ENCODE measurements at regions not wholly inside any gene's neighbourhood (a gene's known extent, or its start where the extent isn't known, plus 50 kb on each side); places are given as distances from the start of the nearest gene placed in this dataset.
"Not testable (repeated sequence)": the region's sequence is repeated elsewhere in the genome, so short reads cannot be mapped to it uniquely, and the experiment has no call there.

- no peak for DNase-seq
These were observed 253.9 kb upstream of the RGMB start for GRCh38 chr5:98519571-98519970.

- DNase-seq, result no peak
These were observed 251.6 kb upstream of the RGMB start for GRCh38 chr5:98521821-98522220.

DNA sequence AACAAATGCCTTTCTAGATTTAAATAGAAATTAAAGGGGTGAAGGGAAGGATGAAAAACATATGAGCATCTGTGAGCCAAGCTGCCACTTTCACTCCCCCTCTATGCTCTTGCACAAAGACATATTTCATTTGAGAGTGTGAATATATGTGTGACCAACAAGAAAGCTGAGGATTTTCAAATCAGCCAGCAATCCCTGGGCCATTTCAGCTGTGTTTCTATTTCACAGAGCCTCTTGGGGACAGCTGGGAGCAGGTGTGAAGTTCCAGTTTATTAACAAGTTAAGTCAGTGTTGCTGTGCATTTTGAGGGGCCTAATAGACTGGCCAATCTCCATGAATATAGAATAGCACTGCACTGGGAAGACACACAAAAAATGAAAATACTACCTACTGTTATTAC, 248.7 kb upstream of the RGMB start:
- DNase-seq, result no peak

GRCh38 chr5:98527846-98528245, 245.6 kb upstream of the RGMB start:
- no peak for DNase-seq

GRCh38 chr5:98529321-98529720, 244.1 kb upstream of the RGMB start:
- no peak for DNase-seq

DNA sequence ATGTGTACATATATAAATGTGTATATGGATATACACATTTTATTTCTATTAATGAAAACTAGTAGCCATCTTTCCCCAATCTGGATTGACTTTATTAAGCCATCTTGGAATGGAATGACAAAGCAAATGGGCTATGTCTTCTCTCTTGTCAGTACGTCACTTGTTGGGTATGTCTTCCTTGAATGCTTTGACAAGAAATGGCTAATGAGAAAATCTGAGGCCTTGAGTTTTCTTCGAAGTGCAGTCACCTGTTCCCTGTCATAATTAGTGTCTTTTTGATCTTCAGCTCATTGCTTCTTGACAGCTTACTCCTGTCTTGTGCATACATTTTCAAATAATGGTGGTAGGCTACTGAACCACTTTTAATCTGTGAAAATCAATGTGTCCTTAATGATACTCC, 243.2 kb upstream of the RGMB start:
- DNase-seq, result no peak

DNA sequence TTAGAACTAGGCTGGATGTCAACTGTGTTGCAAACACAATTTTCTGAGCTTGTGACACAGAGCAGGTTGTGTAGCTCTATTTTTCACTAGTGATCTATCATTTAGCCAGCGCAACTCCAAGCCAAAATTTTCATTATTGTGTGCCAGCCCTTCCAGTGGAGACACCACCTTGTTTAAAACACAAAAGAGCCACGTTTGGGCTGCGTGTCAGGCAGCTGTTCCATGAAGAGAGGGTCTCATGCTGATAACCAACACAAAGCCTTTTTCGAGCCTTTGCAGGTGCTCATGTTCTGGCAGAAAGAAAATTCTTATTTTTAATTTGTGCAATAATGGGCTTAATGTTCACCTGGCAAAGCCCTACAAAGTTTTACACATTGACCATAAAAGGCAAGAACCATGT, 237.6 kb upstream of the RGMB start:
- peak; percentile 1 to 37 (median 19) for DNase-seq

- DNase-seq, result no peak
These were observed 233.4 kb upstream of the RGMB start for GRCh38 chr5:98540056-98540455.

DNA sequence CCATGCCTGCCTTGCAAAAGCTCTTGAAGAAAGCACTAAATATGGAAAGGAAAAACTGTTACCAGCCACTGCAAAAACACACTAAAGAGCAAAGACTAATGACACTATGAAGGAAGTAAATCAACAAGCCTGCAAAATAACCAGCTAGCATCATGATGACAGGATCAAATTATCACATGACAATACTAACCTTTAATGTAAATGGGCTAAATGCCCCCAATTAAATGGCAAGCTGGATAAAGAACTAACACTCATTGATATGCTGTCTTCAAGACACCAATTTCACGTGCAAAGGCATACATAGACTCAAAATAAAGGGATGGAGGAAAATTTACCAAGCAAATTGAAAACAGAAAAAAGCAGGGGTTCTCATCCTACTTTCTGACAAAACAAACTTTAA, 231.8 kb upstream of the RGMB start:
- no peak for DNase-seq

DNA sequence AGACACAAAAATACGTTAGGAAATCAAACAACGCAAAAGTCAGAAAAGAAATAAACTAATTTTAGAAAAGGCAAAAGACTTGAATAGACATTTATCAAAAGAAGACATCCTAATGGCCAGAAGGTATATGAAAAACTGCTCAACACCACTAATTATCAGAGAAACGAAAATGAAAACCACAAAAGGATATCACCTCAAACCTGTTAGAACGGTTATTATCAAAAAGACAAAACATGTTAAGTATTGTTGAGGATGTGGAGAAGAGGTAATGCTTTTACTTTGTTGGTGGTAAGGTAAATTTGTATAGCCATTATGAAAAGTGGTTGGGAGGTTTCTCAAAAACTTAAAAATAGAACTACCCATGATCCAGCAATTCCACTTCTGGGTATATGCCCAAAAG, 230.0 kb upstream of the RGMB start:
- DNase-seq, result no peak

DNA sequence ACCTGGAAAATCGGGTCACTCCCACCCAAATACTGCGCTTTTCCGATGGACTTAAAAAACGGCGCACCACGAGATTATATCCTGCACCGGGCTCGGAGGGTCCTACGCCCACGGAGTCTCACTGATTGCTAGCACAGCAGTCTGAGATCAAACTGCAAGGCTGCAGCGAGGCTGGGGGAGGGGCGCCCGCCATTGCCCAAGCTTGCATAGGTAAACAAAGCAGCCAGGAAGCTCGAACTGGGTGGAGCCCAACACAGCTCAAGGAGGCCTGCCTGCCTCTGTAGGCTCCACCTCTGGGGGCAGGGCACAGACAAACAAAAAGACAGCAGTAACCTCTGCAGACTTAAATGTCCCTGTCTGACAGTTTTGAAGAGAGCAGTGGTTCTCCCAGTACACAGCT, 226.5 kb upstream of the RGMB start:
- not testable (repeated sequence) for DNase-seq

GRCh38 chr5:98556712-98557111, 216.8 kb upstream of the RGMB start:
- DNase-seq, result no peak

GRCh38 chr5:98557916-98558315, 215.5 kb upstream of the RGMB start:
- DNase-seq, result no peak

DNA sequence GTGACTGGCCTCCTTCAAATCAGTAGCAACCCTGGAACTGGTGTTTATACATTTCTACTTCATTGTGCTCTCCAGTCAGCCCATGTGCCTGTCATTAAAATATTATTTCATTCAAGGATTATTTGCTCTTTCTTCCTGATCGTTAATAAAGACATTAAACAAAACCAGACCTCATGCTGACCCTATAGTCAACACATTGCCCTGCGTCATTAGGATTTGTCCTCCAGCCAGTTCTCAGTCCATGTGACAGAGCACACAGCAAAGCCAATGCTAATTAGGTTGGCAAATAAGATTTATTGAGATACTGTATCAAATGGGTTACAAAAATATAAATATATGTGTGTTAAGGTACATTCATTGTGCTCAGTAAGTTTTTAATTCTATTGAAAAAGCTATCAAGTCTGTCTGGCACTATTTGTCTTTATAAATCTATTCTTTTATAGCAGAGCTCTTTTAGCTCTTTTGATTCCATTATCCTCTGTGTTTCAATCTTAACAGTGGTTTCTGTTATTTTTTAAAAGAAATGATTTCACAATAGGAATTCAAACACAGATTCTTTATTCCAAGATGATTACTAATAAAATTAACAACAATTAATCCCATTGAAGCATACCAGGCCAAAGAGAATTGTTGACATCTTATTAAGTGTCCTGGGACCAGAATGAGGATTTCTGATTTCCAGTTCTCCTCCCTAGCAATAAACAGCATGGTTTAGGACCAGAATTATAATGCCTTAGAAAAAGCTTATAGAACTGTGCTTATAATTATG, 209.4 kb upstream of the RGMB start:
- DNase-seq, result peak in 2 of 3 experiments; percentile 3 to 61

DNA sequence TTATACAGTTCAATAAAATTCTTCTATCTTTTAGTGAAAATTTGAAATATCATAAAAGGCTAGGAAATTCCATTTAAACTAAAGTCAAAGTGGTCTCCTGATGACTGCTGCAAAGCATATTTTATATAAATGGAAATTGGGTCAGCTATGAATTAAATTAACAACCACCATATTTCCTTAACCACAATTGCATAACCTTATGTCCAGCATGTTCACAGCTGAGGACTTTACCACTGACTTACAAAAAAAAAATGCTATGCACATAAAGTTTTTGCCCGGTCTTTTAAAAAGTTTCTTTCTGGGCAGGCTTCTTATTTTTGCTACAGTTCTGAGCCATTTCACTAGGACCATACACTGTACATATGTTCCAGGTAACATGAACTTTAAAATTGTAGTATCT, 208.6 kb upstream of the RGMB start:
- no peak for DNase-seq

GRCh38 chr5:98568336-98568735, 205.1 kb upstream of the RGMB start:
- no peak for DNase-seq

GRCh38 chr5:98569288-98569687, 204.2 kb upstream of the RGMB start:
- DNase-seq, result no peak

GRCh38 chr5:98570010-98570409, 203.5 kb upstream of the RGMB start:
- no peak for DNase-seq

DNA sequence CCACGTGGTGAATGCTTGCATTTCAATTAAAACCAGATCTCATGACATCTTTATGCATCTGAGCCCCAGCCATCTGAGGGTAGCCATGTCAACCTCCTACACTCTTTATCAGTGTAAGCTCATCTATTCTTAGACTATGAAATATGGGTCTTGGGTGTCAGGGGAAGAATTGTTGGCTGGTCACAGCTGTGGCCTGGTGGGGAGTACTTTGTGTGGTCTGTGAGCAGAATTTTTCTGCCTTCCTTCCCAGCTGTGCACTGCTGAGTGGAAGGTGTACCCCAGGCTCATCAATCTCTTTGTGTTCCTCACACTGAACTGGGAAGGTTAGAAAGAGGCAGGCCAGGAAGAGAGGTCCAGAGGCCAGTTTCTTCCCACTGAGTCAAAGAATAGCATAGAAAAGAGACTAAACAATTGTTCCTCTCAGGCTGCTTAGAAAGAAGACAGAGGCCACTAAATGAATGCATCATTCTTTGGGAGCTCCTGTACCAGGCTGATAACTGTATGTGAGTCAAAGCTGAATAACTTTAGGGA, 202.7 kb upstream of the RGMB start:
- no peak for DNase-seq

DNA sequence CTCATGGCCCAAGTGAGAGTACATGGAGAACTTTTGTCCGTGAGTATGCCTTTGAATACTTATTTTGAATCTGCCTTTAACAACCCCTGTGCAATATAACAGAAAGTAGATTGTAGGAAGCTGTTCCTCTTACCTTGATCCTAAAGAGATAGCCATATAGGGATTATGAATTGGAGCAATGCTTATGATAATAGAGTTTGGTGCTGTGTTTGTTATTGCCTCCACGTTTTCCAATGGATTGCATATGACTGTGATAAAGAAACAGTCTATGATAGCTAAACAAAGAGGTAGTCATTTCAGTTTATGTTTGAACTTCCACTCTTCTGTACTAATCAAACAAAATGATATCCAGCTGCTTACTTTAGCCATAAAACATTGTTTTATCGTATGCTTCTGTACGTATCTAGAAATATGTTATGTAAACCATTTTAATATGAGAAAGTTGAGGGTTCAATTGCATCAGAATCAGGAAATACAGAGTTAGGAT, 199.6 kb upstream of the RGMB start:
- DNase-seq, result no peak

DNA sequence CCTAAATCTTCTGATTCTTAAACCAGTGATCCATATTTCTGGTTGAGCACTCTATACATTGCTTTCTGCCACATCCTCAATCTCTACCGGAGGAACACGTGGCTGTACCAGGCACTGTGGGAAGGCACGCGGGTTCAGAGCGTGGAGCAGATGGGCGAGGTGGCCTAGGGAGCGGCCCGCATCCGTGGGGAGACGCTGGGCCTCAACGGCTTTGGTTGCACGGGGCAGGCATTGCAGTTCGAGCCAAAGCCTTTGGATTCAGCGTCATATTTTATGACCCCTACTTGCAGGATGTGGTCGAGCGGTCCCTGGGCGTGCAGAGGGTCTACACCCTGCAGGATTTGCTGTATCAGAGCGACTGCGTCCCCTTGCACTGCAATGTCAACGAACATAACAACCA, 197.2 kb upstream of the RGMB start:
- no peak for DNase-seq

- no peak for DNase-seq
These were observed 195.0 kb upstream of the RGMB start for GRCh38 chr5:98578438-98578837.

- DNase-seq, result no peak
These were observed 192.1 kb upstream of the RGMB start for GRCh38 chr5:98581112-98581997.

- no peak for DNase-seq
These were observed 189.9 kb upstream of the RGMB start for GRCh38 chr5:98583586-98583985.

All from NCI-H1417 (cell line).